NCI-H187 (cell line): ENCODE measurements at regions not wholly inside any gene's neighbourhood (a gene's known extent, or its start where the extent isn't known, plus 50 kb on each side); places are given as distances from the start of the nearest gene placed in this dataset.

Experiments
- DNase-seq, 2 experiments: peaks; one replicate each; lab custom pipeline; 2025; lab: John Stamatoyannopoulos, UW

- DNase-seq = no peak
These were observed 450.5 kb upstream of the MEX3C start for GRCh38 chr18:51647942-51648341.

- no peak for DNase-seq
These were observed 452.3 kb upstream of the MEX3C start for GRCh38 chr18:51649796-51650195.

- DNase-seq = no peak
These were observed 454.3 kb upstream of the MEX3C start for GRCh38 chr18:51651761-51652160.

- no peak for DNase-seq
These were observed 456.2 kb upstream of the MEX3C start for GRCh38 chr18:51653507-51654213.

GRCh38 chr18:51654488-51655326 is 457.2 kb upstream of the MEX3C start:
- peak in 1 of 2 experiments; percentile 14 for DNase-seq

GRCh38 chr18:51655327-51655698 is 457.8 kb upstream of the MEX3C start:
- no peak for DNase-seq

- DNase-seq = no peak
These were observed 458.8 kb upstream of the MEX3C start for GRCh38 chr18:51656249-51656648.

GRCh38 chr18:51658436-51658835 is 461.0 kb upstream of the MEX3C start:
- no peak for DNase-seq

- no peak for DNase-seq
These were observed 462.3 kb upstream of the MEX3C start for GRCh38 chr18:51659781-51660180.

GRCh38 chr18:51660188-51660715 is 462.8 kb upstream of the MEX3C start:
- no peak for DNase-seq

GRCh38 chr18:51664236-51664635 is 466.8 kb upstream of the MEX3C start:
- DNase-seq = no peak

- peak; percentile 63 to 85 for DNase-seq
These were observed 469.3 kb upstream of the MEX3C start for GRCh38 chr18:51666763-51667191.

GRCh38 chr18:51668101-51668500 is 470.6 kb upstream of the MEX3C start:
- DNase-seq = peak; percentile 16

- no peak for DNase-seq
These were observed 471.1 kb upstream of the MEX3C start for GRCh38 chr18:51668607-51669006.

- no peak for DNase-seq
These were observed 489.1 kb upstream of the MEX3C start for GRCh38 chr18:51686590-51686989.

GRCh38 chr18:51687845-51688585 is 490.5 kb upstream of the MEX3C start:
- no peak for DNase-seq

GRCh38 chr18:51692612-51693011 is 495.1 kb upstream of the MEX3C start:
- no peak for DNase-seq

- no peak for DNase-seq
These were observed 513.9 kb upstream of the MEX3C start for GRCh38 chr18:51711298-51711889.

GRCh38 chr18:51712821-51713220 is 515.3 kb upstream of the MEX3C start:
- DNase-seq = no peak

- no peak for DNase-seq
These were observed 518.8 kb upstream of the MEX3C start for GRCh38 chr18:51716277-51716676.

- DNase-seq = no peak
These were observed 523.9 kb upstream of the MEX3C start for GRCh38 chr18:51721388-51721787.

GRCh38 chr18:51721996-51722395 is 524.5 kb upstream of the MEX3C start:
- no peak for DNase-seq
